ENCODE measurements at regions not wholly inside any gene's neighbourhood (a gene's known extent, or its start where the extent isn't known, plus 50 kb on each side); places are given as distances from the start of the nearest gene placed in this dataset.

DNA sequence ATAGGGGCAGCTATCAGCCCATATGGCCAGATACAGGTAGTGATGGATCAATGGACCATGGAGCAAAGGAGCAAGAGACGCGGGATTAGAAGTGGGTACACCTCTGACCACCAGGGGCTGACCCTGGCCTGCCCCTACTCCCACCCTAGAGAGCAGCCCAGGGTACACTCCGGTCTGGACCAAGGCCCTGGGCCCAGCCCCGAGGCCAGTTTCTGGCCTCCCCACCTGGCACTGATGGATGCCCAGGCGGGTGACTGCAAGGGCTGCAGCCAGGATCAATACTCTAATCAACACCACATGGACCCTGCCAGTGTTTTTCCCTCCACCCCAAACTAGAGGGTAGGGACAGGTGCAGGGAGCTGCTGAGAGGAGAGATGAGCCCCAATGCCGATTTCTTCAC, 74.1 kb upstream of the NECTIN1 start:
- in situ Hi-C loops (cut with HindIII; ENCODE audit: low sequenced_read_pairs): no loop called here

- in situ Hi-C loops (cut with HindIII; ENCODE audit: low sequenced_read_pairs): no loop called here
These were observed 73.7 kb upstream of the NECTIN1 start for GRCh38 chr11:119802670-119803069.

DNA sequence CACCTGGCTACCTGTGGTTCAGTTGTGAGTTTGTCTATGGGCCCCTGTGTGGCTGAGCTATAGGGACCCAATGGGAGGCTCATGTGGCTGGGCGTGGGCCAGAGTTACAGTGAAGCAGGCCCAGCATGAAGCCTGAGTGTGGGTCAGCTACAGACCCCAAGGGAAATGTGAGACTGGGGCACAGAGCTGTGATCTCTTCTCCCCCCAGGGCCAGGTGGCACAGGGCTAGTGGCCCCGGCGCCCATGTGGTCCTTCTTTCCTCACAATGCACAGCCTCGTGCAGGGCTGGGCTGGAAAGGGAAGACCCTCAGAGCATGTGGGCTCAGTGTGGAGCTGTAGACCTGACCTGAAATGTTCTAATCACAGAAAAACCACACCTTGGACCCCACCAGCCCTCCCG, 71.6 kb upstream of the NECTIN1 start:
- in situ Hi-C loops (cut with HindIII; ENCODE audit: low sequenced_read_pairs): no loop called here

GRCh38 chr11:119800171-119800570, 71.2 kb upstream of the NECTIN1 start:
- in situ Hi-C loops (cut with HindIII; ENCODE audit: low sequenced_read_pairs): no loop called here

GRCh38 chr11:119798656-119799055, 69.7 kb upstream of the NECTIN1 start:
- in situ Hi-C loops (cut with HindIII; ENCODE audit: low sequenced_read_pairs): no loop called here

- in situ Hi-C loops (cut with HindIII; ENCODE audit: low sequenced_read_pairs): no loop called here
These were observed 68.7 kb upstream of the NECTIN1 start for GRCh38 chr11:119797736-119798135.

- in situ Hi-C loops (cut with HindIII; ENCODE audit: low sequenced_read_pairs): no loop called here
These were observed 68.2 kb upstream of the NECTIN1 start for GRCh38 chr11:119797123-119797611.

DNA sequence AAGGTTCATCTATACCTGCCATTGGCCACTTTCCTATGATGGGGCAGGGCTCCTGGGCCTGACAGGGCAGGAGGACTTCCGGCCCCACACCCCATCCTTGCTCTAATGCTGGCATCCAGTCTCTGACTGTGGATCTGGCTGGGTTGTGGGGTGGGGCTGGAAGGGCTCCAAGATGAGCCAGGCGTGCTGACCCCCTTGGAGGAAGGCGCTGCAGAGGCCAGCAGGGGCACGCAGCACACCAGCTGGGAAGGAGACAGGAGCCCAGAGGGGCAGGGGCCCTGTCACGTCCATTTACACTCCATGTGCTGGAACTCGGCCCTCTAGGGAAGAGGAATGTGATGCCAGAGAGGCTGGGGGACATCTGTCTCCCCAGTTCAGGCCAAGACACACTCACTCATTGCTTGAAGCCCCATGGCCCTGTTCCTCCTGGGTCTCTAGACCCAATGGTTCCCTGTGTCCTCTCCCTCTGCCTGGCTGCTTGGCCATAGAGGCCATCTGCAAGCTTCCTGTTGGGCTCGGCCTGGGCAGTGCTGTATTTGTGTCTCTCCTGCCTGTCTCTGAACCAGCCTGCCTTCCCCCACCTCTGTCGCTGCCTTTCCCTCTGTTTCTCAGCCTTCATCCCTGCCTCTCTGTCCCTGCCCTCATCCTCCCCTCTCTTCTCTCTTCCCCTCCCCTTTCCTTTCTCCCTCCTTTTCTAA, 67.5 kb upstream of the NECTIN1 start:
- in situ Hi-C loops (cut with HindIII; ENCODE audit: low sequenced_read_pairs): no loop called here

GRCh38 chr11:119795690-119796089, 66.7 kb upstream of the NECTIN1 start:
- in situ Hi-C loops (cut with HindIII; ENCODE audit: low sequenced_read_pairs): no loop called here

DNA sequence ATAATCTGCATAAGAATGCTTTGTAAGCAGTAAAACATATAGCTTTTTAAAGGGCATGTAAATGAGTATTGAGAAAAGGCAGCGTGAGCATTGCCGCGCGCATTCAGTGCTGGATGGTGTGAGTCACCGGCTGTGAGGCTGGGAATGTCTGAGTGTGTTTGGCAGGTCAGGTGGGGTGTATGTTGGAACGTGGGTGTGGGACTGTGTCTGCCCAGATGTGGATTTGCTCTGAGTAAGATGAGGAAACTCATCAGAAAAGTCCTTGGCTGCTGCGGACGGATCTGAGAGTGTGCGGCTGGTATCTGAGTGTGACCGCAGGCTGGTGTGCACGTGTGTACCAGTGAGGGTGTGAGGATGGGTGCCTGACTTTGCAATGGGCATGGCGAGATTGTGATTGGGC, 66.2 kb upstream of the NECTIN1 start:
- in situ Hi-C loops (cut with HindIII; ENCODE audit: low sequenced_read_pairs): no loop called here

GRCh38 chr11:119794756-119795155, 65.8 kb upstream of the NECTIN1 start:
- in situ Hi-C loops (cut with HindIII; ENCODE audit: low sequenced_read_pairs): no loop called here

GRCh38 chr11:119794141-119794665, 65.2 kb upstream of the NECTIN1 start:
- in situ Hi-C loops (cut with HindIII; ENCODE audit: low sequenced_read_pairs): no loop called here

DNA sequence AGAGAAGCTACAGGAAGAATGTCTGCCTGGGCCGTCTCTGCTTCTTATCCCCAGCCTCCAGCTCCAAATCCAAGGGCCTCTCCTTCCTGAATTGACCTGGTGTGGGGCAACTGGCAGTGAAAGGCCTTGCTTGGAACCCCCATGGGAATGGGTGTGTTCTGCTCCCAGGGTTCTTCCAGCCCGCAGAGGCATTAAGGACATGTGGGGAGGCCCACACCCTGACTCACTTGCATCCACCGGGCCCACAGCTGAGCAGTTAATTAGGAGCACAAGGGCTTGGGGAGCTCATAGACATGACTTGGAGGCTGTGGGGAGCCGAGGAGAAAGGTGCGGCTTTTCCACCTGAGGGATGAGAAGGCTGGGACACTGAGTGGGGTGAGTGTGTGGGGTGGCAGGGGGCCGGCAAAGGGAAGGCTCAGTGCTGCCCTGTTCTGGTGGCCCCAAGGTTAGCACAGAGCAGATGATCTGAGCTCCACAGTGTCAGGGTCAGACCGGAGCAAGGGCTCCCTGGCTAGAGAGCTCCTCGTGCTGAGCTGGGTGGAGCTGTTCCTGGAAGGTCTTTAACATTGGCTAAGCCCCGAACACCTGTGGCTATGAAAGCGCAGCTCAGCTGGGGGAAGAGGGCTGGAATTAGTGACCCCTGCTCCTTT, 64.5 kb upstream of the NECTIN1 start:
- in situ Hi-C loops (cut with HindIII; ENCODE audit: low sequenced_read_pairs): no loop called here

- in situ Hi-C loops (cut with HindIII; ENCODE audit: low sequenced_read_pairs): no loop called here
These were observed 62.7 kb upstream of the NECTIN1 start for GRCh38 chr11:119791701-119792151.

- in situ Hi-C loops (cut with HindIII; ENCODE audit: low sequenced_read_pairs): no loop called here
These were observed 62.0 kb upstream of the NECTIN1 start for GRCh38 chr11:119791047-119791446.

DNA sequence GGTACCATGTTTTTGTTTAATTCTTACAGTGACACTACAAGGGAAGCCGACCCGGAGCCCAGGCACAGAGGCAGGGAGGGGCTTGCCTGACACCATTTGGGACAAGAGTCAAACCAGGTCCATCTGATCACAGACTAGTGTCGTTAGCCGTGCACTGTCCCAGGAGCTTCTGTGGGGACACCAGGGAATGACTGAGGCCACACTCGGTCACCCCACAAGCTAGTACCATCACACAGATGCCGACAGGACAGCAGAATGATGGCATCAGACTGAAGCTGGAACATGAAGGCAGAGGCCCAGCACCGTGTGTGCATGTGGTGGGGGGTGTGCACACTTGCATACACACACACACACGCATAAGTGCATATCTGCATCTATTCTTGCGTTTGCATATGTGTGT, 61.5 kb upstream of the NECTIN1 start:
- in situ Hi-C loops (cut with HindIII; ENCODE audit: low sequenced_read_pairs): no loop called here

GRCh38 chr11:119789766-119790407, 60.9 kb upstream of the NECTIN1 start:
- in situ Hi-C loops (cut with HindIII; ENCODE audit: low sequenced_read_pairs): no loop called here

DNA sequence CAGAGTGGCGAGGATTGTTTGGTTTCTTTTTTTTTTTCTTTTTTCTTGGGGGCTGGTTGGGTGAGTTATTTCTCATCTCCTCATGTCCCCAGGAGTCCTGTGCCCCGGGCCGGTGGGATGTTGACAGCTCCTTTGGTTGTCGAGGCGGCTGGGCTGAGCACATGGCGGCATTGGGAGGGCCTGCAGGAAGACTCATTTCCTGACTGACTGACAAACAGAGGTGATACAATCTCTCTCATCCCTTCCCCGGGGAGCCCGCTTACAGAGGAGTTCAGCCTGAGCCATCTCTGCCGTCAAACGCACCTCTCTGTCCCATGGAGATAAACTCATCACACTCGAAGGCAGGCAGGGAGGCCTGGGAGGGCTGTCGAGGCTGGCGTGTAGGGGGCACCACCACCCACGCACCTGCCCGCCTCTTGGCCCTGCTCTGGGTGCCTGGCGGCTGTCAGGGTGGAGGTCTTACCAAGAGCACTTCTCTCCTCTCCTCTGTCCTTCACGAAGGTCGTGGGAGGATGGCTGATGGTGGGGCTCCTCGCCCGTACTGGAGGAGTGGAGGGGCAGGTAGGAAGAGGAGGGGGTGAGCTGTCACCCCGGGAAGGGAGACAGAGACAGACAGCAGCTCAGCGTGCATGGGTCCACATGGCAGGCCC, 60.0 kb upstream of the NECTIN1 start:
- in situ Hi-C loops (cut with HindIII; ENCODE audit: low sequenced_read_pairs): no loop called here

- in situ Hi-C loops (cut with HindIII; ENCODE audit: low sequenced_read_pairs): no loop called here
These were observed 59.3 kb upstream of the NECTIN1 start for GRCh38 chr11:119788096-119788883.

DNA sequence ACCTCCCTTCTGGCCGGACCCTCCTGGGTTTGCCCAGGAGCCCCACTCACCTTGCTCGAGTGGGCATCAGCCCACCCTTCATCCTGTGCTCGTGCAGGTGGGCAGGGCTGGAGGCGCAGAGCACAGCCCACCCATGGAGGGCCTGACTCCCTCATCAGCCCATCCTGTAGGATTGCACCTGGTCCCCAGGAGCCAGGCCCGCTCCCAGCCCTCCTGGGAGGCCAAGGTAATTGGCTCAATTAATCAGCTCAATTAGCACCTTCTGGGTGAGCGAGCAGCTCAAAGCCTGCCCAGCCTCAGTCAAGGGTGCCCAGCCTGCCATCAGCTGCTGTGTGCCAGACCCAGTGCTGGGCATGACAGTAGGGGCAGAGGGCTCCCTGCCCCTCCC, 58.1 kb upstream of the NECTIN1 start:
- in situ Hi-C loops (cut with HindIII; ENCODE audit: low sequenced_read_pairs): no loop called here
